Sigmoid colon (tissue), 6 donors: ENCODE measurements at regions not wholly inside any gene's neighbourhood (a gene's known extent, or its start where the extent isn't known, plus 50 kb on each side); places are given as distances from the start of the nearest gene placed in this dataset.

Experiments used
- DNase-seq: peaks from one replicate; pipeline ENCODE4 v3.0.0-alpha.2; 2019
- H3K27ac ChIP-seq, 4 donors: fragments of 200-600 bp; sonication (generic); one replicate each; pipeline ENCODE4 v1.5.1; 2016 to 2019; ENCODE audit warnings: mild to moderate bottlenecking in 1 of 4
- H3K27me3 ChIP-seq, 3 donors: fragments of 200-600 bp; sonication (generic); one replicate each; pipeline ENCODE4 v1.5.1; 2019; ENCODE audit warnings: mild to moderate bottlenecking in 1 of 3
- H3K36me3 ChIP-seq, 4 donors: fragments of 200-600 bp; sonication (generic); one replicate each; pipeline ENCODE4 v1.5.1; 2016 to 2019
- H3K4me1 ChIP-seq, 4 donors: fragments of 200-600 bp; sonication (generic); one replicate each; pipeline ENCODE4 v1.5.1; 2017 to 2019
- H3K4me3 ChIP-seq, 4 donors: fragments of 200-600 bp; sonication (generic); one replicate each; pipeline ENCODE4 v1.5.1; 2017 to 2019; ENCODE audit warnings: mild to moderate bottlenecking in 2 of 4, moderate library complexity in 1 of 4
- H3K9me3 ChIP-seq, 4 donors: fragments of 200-600 bp in 3 of 4; sonication (generic) in 3 of 4; one replicate each; pipeline versions ENCODE4 v1.5.1 to v1.6.1; 2013 to 2019
- CTCF ChIP-seq, 4 experiments: fragments of 450-650 bp in 3 of 4; fragments of 200-600 bp in 1 of 4; IDR thresholded peaks; one replicate each; pipeline ENCODE4 v1.5.1; 2016 to 2019; ENCODE audit warnings: antibody characterized with exemption in 4 of 4, mild to moderate bottlenecking in 3 of 4, moderate library complexity in 2 of 4
- EP300 ChIP-seq, 4 donors: sonication (generic); formaldehyde crosslinking; IDR thresholded peaks; one replicate each; pipeline ENCODE4 v1.6.1; 2017; ENCODE audit warnings: antibody characterized with exemption in 4 of 4
- POLR2A ChIP-seq, 2 donors: fragments of 450-650 bp; IDR thresholded peaks; one replicate each; pipeline ENCODE4 v1.6.1; 2016; ENCODE audit warnings: antibody characterized with exemption in 2 of 2, mild to moderate bottlenecking in 2 of 2, moderate library complexity in 2 of 2
- POLR2AphosphoS5 ChIP-seq, 4 donors: sonication (generic); formaldehyde crosslinking; IDR thresholded peaks; one replicate each; pipeline ENCODE4 v1.6.1; 2017; ENCODE audit warnings: antibody characterized with exemption in 4 of 4
- WGBS, 2 donors: extraction: QIAGEN DNeasy Blood & Tissue Kit; methylation state at CpG; one replicate each; pipeline ENCODE4 v1.1.7; 2013; 5-methylcytosine and 5-hydroxymethylcytosine counted together
- intact Hi-C: fragments of 100-400 bp; cut with DNase I; formaldehyde crosslinking; loops from one replicate; pipeline ENCODE4 v1.15.1; 2023
- donor health status: healthy with polysubstance abuse.
- donor health status: healthy.

GRCh38 chr6:122116835-122117627 is 282.4 kb upstream of the HSF2 start:
- no peak for DNase-seq
- WGBS, 2 donors = 52 to 53% methylated on average over 2 of the region's 2 CpGs
- no peaks in the 10 kb centered on the region for H3K9me3 ChIP-seq
- H3K4me1 ChIP-seq = no peaks in the 10 kb centered on the region
- H3K36me3 ChIP-seq = no peaks in the 10 kb centered on the region
- H3K27ac ChIP-seq = peak overlapping the region in 2 of 4 donors; percentile 2 to 63
- H3K4me3 ChIP-seq = no peak overlapping the region
- intact Hi-C loops = no loop called here
- TF ChIP-seq CTCF (IDR thresholded peaks at IDR 0.05) (no peak), POLR2A (IDR thresholded peaks at IDR 0.05) (no peak), EP300 (IDR thresholded peaks at IDR 0.05) (no peak), POLR2AphosphoS5 (IDR thresholded peaks at IDR 0.05) (no peak)
- no peaks in the 10 kb centered on the region for H3K27me3 ChIP-seq

GRCh38 chr6:122118945-122119506 is 280.4 kb upstream of the HSF2 start:
- Histone ChIP-seq H3K4me3 (no peak overlapping the region), H3K9me3 (no peaks in the 10 kb centered on the region), H3K36me3 (no peaks in the 10 kb centered on the region), H3K4me1 (no peaks in the 10 kb centered on the region), H3K27me3 (no peaks in the 10 kb centered on the region), H3K27ac (no peak overlapping the region)
- no peak for TF ChIP-seq EP300 (IDR thresholded peaks at IDR 0.05)
- no peak for TF ChIP-seq POLR2A (IDR thresholded peaks at IDR 0.05)
- no peak for TF ChIP-seq POLR2AphosphoS5 (IDR thresholded peaks at IDR 0.05)
- TF ChIP-seq CTCF (IDR thresholded peaks at IDR 0.05) = no peak
- DNase-seq = no peak
- 93 to 97% methylated on average over 1 of the region's 1 CpG for WGBS, 2 donors
- intact Hi-C loops = no loop called here

- intact Hi-C loops = no loop called here
- WGBS, 2 donors = 81 to 87% methylated on average over 1 of the region's 1 CpG
- peak overlapping the region in 1 of 4 donors; percentile 10 for H3K27ac ChIP-seq
Measured at GRCh38 chr6:122122202-122122601, 277.2 kb upstream of the HSF2 start.

GRCh38 chr6:122122686-122123085 is 276.8 kb upstream of the HSF2 start:
- H3K4me3 ChIP-seq = no peak overlapping the region
- H3K27me3 ChIP-seq = no peaks in the 10 kb centered on the region
- no peaks in the 10 kb centered on the region for H3K4me1 ChIP-seq
- WGBS, 2 donors = 56 to 81% methylated on average over 2 of the region's 2 CpGs
- intact Hi-C loops = no loop called here
- no peaks in the 10 kb centered on the region for H3K36me3 ChIP-seq
- TF ChIP-seq EP300 (IDR thresholded peaks at IDR 0.05) = no peak
- no peak for TF ChIP-seq POLR2A (IDR thresholded peaks at IDR 0.05)
- no peak for TF ChIP-seq POLR2AphosphoS5 (IDR thresholded peaks at IDR 0.05)
- TF ChIP-seq CTCF (IDR thresholded peaks at IDR 0.05) = no peak
- DNase-seq = no peak
- H3K9me3 ChIP-seq = no peaks in the 10 kb centered on the region
- H3K27ac ChIP-seq = peak overlapping the region in 1 of 4 donors; percentile 10

More at GRCh38 chr6:122122202-122122601, 277.2 kb upstream of the HSF2 start:
- H3K4me1 ChIP-seq = no peaks in the 10 kb centered on the region
- no peak for DNase-seq
- no peak for TF ChIP-seq CTCF (IDR thresholded peaks at IDR 0.05)
- no peak for TF ChIP-seq EP300 (IDR thresholded peaks at IDR 0.05)
- TF ChIP-seq POLR2A (IDR thresholded peaks at IDR 0.05) = no peak
- TF ChIP-seq POLR2AphosphoS5 (IDR thresholded peaks at IDR 0.05) = no peak
- no peaks in the 10 kb centered on the region for H3K36me3 ChIP-seq
- H3K27me3 ChIP-seq = no peaks in the 10 kb centered on the region
- no peak overlapping the region for H3K4me3 ChIP-seq
- H3K9me3 ChIP-seq = no peaks in the 10 kb centered on the region
